GM18511 (cell line): ENCODE measurements at regions not wholly inside any gene's neighbourhood (a gene's known extent, or its start where the extent isn't known, plus 50 kb on each side); places are given as distances from the start of the nearest gene placed in this dataset.
"Not testable (repeated sequence)": the region's sequence is repeated elsewhere in the genome, so short reads cannot be mapped to it uniquely, and the experiment has no call there.

Source experiments
- ATAC-seq: cut with Tn5 transposase; IDR thresholded peaks from one replicate; pipeline ENCODE4 v1.9.1; 2021; ENCODE audit warnings: mild to moderate bottlenecking, moderate library complexity; ENCODE audit not compliant: unreplicated experiment

- no peak for ATAC-seq
Measured at GRCh38 chr6:145132709-145133108, 602.6 kb downstream of the EPM2A start.

GRCh38 chr6:145135702-145136101 is 599.6 kb downstream of the EPM2A start:
- ATAC-seq: no peak

- ATAC-seq: no peak
Measured at GRCh38 chr6:145137425-145137824, 597.9 kb downstream of the EPM2A start.

GRCh38 chr6:145138469-145139139 is 596.7 kb downstream of the EPM2A start:
- ATAC-seq: no peak

- ATAC-seq: no peak
Measured at GRCh38 chr6:145139140-145139850, 596.0 kb downstream of the EPM2A start.

- no peak for ATAC-seq
Measured at GRCh38 chr6:145139895-145140294, 595.4 kb downstream of the EPM2A start.

- no peak for ATAC-seq
Measured at GRCh38 chr6:145141572-145141971, 593.7 kb downstream of the EPM2A start.

GRCh38 chr6:145142958-145143357 is 592.4 kb downstream of the EPM2A start:
- no peak for ATAC-seq

- no peak for ATAC-seq
Measured at GRCh38 chr6:145143379-145143778, 591.9 kb downstream of the EPM2A start.

- ATAC-seq: no peak
Measured at GRCh38 chr6:145147559-145147958, 587.8 kb downstream of the EPM2A start.

GRCh38 chr6:145147981-145148749 is 587.2 kb downstream of the EPM2A start:
- ATAC-seq: peak; percentile 87

- ATAC-seq: no peak
Measured at GRCh38 chr6:145148776-145149175, 586.5 kb downstream of the EPM2A start.

- no peak for ATAC-seq
Measured at GRCh38 chr6:145151624-145152023, 583.7 kb downstream of the EPM2A start.

- no peak for ATAC-seq
Measured at GRCh38 chr6:145153495-145153894, 581.8 kb downstream of the EPM2A start.

- no peak for ATAC-seq
Measured at GRCh38 chr6:145155411-145155810, 579.9 kb downstream of the EPM2A start.

GRCh38 chr6:145155873-145156782 is 579.2 kb downstream of the EPM2A start:
- ATAC-seq: no peak

- ATAC-seq: not testable (repeated sequence)
Measured at GRCh38 chr6:145158636-145159035, 576.7 kb downstream of the EPM2A start.

- no peak for ATAC-seq
Measured at GRCh38 chr6:145159921-145160320, 575.4 kb downstream of the EPM2A start.

- ATAC-seq: no peak
Measured at GRCh38 chr6:145161501-145161900, 573.8 kb downstream of the EPM2A start.

- ATAC-seq: no peak
Measured at GRCh38 chr6:145169726-145170224, 565.5 kb downstream of the EPM2A start.

- no peak for ATAC-seq
Measured at GRCh38 chr6:145175470-145175869, 559.9 kb downstream of the EPM2A start.
